ENCODE measurements at regions not wholly inside any gene's neighbourhood (a gene's known extent, or its start where the extent isn't known, plus 50 kb on each side); places are given as distances from the start of the nearest gene placed in this dataset.

DNA sequence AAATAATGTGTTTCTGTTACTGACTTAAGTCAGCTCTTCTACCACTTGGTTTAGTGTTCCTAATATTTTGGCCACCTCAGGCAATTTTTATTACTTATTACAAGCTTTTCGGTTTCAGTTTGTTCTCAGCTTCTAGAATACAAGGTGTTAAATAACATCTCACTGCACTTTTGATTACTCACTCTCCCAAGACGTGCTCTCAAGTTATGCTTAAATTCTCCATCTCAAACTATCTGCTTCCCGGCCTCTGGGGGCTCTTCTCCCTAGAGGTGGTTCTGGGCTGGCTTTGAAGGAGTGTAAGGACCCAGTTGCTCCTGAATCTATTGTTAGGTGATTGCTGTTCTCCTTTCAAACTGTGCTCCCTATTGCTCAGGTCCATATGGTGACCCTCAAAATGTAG lies 193.9 kb upstream of the DDHD1 start:
- Mint-ChIP-seq H3K27me3 (ENCODE audit: insufficient read depth) (peaks cover 6% of the 10 kb centered on the region; the same call in 1 of the 2 replicates), H3K27ac (no peak overlapping the region), H3K4me1 (ENCODE audit: low read depth) (no peaks in the 10 kb centered on the region), H3K9me3 (no peaks in the 10 kb centered on the region), H3K4me3 (no peak overlapping the region), H3K36me3 (ENCODE audit: low read depth) (no peaks in the 10 kb centered on the region)
- no peak for DNase-seq
- TF ChIP-seq, protein P1, sequence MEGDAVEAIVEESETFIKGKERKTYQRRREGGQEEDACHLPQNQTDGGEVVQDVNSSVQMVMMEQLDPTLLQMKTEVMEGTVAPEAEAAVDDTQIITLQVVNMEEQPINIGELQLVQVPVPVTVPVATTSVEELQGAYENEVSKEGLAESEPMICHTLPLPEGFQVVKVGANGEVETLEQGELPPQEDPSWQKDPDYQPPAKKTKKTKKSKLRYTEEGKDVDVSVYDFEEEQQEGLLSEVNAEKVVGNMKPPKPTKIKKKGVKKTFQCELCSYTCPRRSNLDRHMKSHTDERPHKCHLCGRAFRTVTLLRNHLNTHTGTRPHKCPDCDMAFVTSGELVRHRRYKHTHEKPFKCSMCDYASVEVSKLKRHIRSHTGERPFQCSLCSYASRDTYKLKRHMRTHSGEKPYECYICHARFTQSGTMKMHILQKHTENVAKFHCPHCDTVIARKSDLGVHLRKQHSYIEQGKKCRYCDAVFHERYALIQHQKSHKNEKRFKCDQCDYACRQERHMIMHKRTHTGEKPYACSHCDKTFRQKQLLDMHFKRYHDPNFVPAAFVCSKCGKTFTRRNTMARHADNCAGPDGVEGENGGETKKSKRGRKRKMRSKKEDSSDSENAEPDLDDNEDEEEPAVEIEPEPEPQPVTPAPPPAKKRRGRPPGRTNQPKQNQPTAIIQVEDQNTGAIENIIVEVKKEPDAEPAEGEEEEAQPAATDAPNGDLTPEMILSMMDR (IDR thresholded peaks at IDR 0.05) = no peak

DNA sequence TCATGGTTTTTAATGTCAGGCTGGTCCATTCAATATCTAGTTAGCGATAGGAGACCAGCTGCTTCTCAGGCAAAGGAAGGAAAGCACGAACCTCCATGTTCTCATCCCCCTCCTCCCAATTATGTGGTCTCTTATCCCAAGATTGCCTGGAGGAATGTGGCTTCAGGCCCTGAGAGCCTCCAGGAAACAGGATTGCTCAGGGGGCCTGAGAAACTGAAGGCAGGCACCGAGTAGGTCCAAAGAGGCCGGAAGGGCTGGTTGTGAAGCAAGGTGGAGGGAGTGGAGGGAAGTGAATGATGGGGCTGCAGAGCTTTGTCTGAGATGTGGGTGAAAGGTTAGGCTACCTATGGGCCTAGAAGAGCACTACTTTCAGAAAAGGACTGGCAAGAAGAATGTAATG lies 188.2 kb upstream of the DDHD1 start:
- H3K27ac Mint-ChIP-seq = no peak overlapping the region
- no peaks in the 10 kb centered on the region for H3K36me3 Mint-ChIP-seq (ENCODE audit: low read depth)
- TF ChIP-seq, protein P1 (IDR thresholded peaks at IDR 0.05) = no peak
- no peak overlapping the region for H3K4me3 Mint-ChIP-seq
- no peaks in the 10 kb centered on the region for H3K9me3 Mint-ChIP-seq
- DNase-seq = no peak
- peaks cover 21% of the 10 kb centered on the region for H3K27me3 Mint-ChIP-seq (ENCODE audit: insufficient read depth)
- no peaks in the 10 kb centered on the region for H3K4me1 Mint-ChIP-seq (ENCODE audit: low read depth)

DNA sequence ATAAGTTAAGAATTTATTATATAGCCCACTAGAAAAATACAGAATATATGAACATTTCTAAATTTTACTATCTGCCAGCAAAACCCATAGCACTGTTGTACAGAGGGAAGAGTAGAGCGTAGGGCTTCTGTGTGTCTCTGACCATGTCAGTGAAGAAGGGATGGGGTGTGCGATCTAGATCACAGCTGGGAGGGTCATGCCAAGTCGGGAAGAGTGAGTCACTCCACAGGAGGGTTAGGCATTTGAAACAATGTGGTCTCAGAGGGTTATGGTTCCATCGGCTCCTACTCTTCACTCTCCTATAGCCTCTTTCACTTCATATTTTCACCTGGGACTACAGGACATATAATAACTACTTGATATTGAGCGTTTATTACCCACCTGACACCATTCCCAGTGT lies 185.1 kb upstream of the DDHD1 start:
- TF ChIP-seq, protein P1 (IDR thresholded peaks at IDR 0.05) = no peak
- no peaks in the 10 kb centered on the region for H3K36me3 Mint-ChIP-seq (ENCODE audit: low read depth)
- H3K9me3 Mint-ChIP-seq = no peaks in the 10 kb centered on the region
- no peak for DNase-seq
- peaks cover 23% of the 10 kb centered on the region for H3K27me3 Mint-ChIP-seq (ENCODE audit: insufficient read depth)
- H3K4me1 Mint-ChIP-seq (ENCODE audit: low read depth) = no peaks in the 10 kb centered on the region
- no peak overlapping the region for H3K4me3 Mint-ChIP-seq
- H3K27ac Mint-ChIP-seq = no peak overlapping the region

DNA sequence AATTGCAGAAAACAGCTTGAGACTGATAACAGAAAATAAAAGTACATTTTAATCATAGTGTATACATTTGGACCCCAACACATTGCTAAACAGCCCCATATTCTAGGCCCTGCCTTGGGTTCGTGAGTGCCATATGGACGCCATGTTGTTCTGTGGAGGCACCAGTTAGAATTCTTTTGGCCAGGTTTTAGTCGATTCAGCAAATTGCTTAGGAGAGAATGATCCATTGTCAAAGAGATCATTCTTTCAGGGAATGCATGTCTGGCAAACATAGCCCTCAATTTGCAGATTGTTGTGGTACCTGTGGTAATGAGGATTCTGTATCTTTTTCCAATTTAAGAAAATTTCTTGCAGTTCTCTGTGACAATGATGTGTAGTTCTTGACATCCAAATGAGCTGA lies 183.6 kb upstream of the DDHD1 start:
- H3K4me3 Mint-ChIP-seq = no peak overlapping the region
- TF ChIP-seq, protein P1 (IDR thresholded peaks at IDR 0.05) = no peak
- no peaks in the 10 kb centered on the region for H3K36me3 Mint-ChIP-seq (ENCODE audit: low read depth)

DNA sequence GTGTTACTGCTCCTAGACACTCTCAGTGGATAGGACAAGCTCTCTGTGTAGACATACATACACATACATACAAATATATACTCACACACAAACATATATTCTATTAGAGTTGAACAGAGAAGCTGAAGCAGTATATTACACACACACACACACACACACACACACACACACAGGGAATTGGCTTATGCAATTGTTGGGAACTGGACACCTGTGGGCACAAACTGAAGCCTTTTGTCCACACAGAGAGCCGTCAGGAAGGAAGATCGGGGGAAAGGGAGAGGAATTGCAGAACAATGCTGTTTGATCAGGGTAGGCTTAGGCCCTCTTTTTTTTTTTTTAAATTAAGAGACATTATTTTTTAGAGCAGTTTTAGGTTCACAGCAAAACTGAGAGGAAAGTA lies 180.7 kb upstream of the DDHD1 start:
- no peak overlapping the region for H3K27ac Mint-ChIP-seq
- H3K27me3 Mint-ChIP-seq (ENCODE audit: insufficient read depth) = peaks cover 12% of the 10 kb centered on the region
- no peaks in the 10 kb centered on the region for H3K9me3 Mint-ChIP-seq
- TF ChIP-seq, protein P1 (IDR thresholded peaks at IDR 0.05) = no peak
- peaks cover 14% of the 10 kb centered on the region for H3K4me1 Mint-ChIP-seq (ENCODE audit: low read depth)
- no peak overlapping the region for H3K4me3 Mint-ChIP-seq
- no peaks in the 10 kb centered on the region for H3K36me3 Mint-ChIP-seq (ENCODE audit: low read depth)
- no peak for DNase-seq

More for the DNA sequence above, 183.6 kb upstream of the DDHD1 start:
- H3K27me3 Mint-ChIP-seq (ENCODE audit: insufficient read depth) = peaks cover 21% of the 10 kb centered on the region
- no peak overlapping the region for H3K27ac Mint-ChIP-seq
- DNase-seq = no peak
- H3K9me3 Mint-ChIP-seq = no peaks in the 10 kb centered on the region
- H3K4me1 Mint-ChIP-seq (ENCODE audit: low read depth) = no peaks in the 10 kb centered on the region

DNA sequence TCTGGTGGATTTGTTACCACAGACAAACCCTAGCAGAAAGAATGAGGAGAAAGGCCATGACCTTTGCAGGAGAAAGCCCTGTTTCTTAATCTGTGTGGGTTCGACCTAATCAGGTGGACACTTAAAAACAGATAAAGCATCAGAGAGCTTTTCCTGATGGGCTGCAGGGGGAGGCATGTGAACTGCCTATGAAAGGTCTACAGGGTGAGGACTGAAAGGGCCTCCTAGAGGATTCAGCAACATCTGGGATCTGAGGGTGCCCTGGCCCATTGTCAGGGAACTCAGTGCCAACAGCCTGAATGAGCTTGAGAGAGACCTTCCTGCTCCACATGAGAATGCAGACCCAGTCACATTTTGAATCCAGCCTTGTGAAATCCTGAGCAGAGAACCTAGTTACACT lies 178.8 kb upstream of the DDHD1 start:
- no peaks in the 10 kb centered on the region for H3K9me3 Mint-ChIP-seq
- no peak overlapping the region for H3K4me3 Mint-ChIP-seq
- TF ChIP-seq, protein P1 (IDR thresholded peaks at IDR 0.05) = no peak
- peaks cover 5% of the 10 kb centered on the region for H3K27me3 Mint-ChIP-seq (ENCODE audit: insufficient read depth)
- H3K36me3 Mint-ChIP-seq (ENCODE audit: low read depth) = no peaks in the 10 kb centered on the region
- no peak for DNase-seq
- peaks cover 23% of the 10 kb centered on the region for H3K4me1 Mint-ChIP-seq (ENCODE audit: low read depth)
- H3K27ac Mint-ChIP-seq = no peak overlapping the region

All from HFFc6 (cell line).